RWPE1 (cell line): ENCODE measurements at regions not wholly inside any gene's neighbourhood (a gene's known extent, or its start where the extent isn't known, plus 50 kb on each side); places are given as distances from the start of the nearest gene placed in this dataset.
"Not testable (repeated sequence)": the region's sequence is repeated elsewhere in the genome, so short reads cannot be mapped to it uniquely, and the experiment has no call there.

Experiments
- CTCF ChIA-PET: fragments of 350-600 bp; sonication (Branson Sonifier 250); formaldehyde crosslinking; extraction: SDS; loops from one replicate; lab custom pipeline; 2021; lab: Yijun Ruan, JAX
- POLR2A ChIA-PET: fragments of 400-600 bp; formaldehyde crosslinking; extraction: SDS; loops from one replicate; lab custom pipeline; 2020; ENCODE audit warnings: antibody characterized with exemption; ENCODE audit not compliant: low non-redundant PET; lab: Yijun Ruan, JAX
- DNase-seq: peaks from one replicate; pipeline ENCODE4 v3.0.0; 2012; ENCODE audit warnings: low spot score
- H3K27ac ChIP-seq: fragments of 450-650 bp; 2 replicates; pipeline ENCODE4 v1.5.1; 2017
- TF ChIP-seq, protein P1 (sequence below): fragments of 450-650 bp; conservative IDR thresholded peaks from 2 replicates; pipeline ENCODE4 v1.5.1; 2017; ENCODE audit warnings: low read depth, mild to moderate bottlenecking

DNA sequence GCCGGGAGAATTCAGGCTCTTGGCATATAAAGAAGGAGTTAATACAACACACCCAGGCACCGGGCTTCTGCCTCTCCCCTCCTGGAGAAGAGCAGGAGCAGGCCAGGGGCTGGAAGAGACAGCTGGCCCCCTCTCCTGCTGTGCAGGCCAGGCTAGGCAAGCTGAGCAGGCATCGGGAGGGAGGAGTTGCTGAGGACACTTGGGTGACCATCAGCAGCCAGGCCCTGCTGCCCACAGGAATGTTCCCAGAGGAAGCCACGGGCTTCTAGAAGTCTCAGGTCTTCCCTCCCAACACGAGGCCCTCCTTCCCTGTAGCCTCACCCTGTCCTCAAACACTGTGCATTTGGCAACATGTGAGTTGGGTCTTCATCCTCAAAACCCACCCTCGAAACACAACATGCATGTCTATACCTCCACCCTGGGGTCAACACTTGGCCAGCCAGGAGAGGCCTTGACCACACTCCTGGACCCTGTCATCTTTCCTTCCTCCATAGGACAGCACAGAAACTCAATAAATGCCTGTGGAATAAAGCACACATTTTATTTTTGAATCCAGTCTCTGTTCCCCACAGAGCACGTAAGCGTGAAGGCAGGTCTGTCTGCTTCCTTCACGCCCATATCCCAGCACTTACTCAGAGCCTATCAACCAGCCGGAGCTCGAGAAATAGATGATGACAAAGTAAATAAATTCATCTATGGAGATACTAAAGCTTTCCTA is 433.8 kb upstream of the ID2 start:
- TF ChIP-seq, protein P1, sequence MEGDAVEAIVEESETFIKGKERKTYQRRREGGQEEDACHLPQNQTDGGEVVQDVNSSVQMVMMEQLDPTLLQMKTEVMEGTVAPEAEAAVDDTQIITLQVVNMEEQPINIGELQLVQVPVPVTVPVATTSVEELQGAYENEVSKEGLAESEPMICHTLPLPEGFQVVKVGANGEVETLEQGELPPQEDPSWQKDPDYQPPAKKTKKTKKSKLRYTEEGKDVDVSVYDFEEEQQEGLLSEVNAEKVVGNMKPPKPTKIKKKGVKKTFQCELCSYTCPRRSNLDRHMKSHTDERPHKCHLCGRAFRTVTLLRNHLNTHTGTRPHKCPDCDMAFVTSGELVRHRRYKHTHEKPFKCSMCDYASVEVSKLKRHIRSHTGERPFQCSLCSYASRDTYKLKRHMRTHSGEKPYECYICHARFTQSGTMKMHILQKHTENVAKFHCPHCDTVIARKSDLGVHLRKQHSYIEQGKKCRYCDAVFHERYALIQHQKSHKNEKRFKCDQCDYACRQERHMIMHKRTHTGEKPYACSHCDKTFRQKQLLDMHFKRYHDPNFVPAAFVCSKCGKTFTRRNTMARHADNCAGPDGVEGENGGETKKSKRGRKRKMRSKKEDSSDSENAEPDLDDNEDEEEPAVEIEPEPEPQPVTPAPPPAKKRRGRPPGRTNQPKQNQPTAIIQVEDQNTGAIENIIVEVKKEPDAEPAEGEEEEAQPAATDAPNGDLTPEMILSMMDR = no peak
- no peak overlapping the region for H3K27ac ChIP-seq
- ChIA-PET CTCF (interaction anchor here (0.6 kb wide), 2 partner anchors 15 to 1045 kb away, joined by 3 to 4 read pairs; no protein-coding TSS in a partner anchor), POLR2A (no interaction called here)
- DNase-seq = no peak

DNA sequence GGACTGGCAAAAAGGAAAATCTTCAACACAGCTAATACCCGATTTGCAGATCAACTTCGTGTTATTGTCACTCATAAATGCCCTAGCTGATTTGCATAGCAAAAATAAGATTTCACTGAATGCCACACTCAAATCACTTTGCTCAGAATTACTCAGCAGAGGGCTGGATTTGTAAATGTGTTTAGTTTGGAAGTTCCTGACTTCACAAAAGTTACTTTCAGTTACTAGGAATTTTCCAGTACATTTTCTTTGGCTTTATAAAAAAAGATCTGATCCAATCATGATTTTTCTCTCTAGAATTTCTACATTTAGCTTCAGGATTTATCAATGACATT is 433.3 kb upstream of the ID2 start:
- no peak overlapping the region for H3K27ac ChIP-seq
- no peak for DNase-seq
- CTCF ChIA-PET = interaction anchor here (0.6 kb wide), 2 partner anchors 14 to 1045 kb away, joined by 3 to 4 read pairs; no protein-coding TSS in a partner anchor
- POLR2A ChIA-PET = no interaction called here
- TF ChIP-seq, protein P1 = no peak

DNA sequence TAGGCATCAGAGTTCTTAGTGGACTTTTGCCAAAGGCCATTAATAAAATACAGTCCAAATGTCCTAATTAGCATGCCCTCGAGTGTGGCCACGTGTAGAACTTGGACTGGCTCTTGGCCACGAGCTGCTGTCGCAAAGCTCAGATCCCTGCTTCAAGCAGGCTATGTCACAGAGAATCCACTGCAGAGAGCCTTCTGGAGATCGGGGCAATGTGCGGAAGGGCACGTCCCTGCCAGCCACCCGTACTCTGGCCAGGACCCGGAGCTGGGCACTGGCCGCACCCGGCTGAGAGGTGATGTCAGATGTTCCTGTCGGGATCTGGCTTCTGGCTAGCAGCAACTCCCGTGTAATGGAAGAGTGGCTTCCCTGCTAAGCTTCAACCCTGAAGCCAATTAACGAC is 432.7 kb upstream of the ID2 start:
- no peak overlapping the region for H3K27ac ChIP-seq
- no peak for DNase-seq
- POLR2A ChIA-PET = no interaction called here
- CTCF ChIA-PET = interaction anchor here (0.5 kb wide), 1 partner anchor 12 kb away, joined by 3 read pairs; no protein-coding TSS in a partner anchor
- TF ChIP-seq, protein P1 = no peak

DNA sequence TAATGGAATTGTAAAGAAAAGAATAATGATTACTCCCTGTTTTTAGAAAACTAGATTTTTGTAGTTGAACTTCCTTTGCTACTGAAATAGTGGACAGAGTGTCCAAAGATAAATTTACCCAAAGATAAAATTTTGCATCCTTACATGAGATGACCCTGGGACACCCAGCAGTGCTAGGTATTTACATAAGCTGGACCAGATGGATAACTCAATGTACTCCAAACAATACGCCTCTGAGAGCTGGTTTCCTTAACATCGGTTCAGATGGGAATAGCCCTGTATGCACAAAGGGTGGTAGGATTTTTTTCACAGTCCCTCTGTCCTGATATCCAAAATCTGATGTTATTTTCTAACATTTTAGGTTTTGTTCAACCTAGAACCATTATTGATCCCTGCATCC is 432.1 kb upstream of the ID2 start:
- TF ChIP-seq, protein P1 = no peak
- POLR2A ChIA-PET = no interaction called here
- CTCF ChIA-PET = no interaction called here
- DNase-seq = no peak
- no peak overlapping the region for H3K27ac ChIP-seq

DNA sequence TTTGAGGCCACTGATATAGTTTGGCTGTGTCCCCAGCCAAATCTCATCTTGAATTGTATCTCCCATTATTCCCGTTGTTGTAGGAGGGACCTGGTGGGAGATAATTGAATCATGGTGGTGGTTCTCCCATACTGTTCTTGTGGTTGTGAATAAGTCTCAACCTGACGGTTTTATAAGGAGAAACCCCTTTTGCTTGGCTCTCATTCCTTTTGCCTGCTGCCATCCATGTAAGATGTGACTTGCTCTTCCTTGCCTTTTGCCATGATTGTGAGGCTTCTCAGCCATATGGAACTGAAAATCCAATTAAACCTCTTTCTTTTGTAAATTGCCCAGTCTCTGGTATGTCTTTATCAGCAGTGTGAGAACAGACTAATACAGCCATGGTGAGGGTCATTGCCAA is 431.6 kb upstream of the ID2 start:
- DNase-seq, POLR2A ChIA-PET, H3K27ac ChIP-seq, CTCF ChIA-PET: not testable (repeated sequence)

DNA sequence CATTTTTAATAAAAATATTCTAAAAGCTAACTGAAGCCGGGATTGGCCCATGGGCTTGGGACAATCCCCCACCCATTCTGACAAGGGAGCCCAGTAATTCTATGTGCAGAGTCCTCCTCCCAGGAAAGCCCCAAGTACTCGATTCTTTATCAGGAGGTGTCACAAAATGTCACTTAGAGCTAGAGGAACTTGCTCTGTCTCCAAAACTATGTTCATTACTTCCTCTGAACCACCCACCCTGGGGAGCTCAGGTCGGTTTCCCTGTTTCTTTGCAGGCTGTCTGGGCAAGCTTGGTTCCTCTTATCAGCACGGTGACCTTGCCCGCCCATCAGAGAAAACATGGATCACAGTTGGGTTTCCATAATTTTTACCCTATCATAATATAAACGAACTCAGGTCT is 430.6 kb upstream of the ID2 start:
- DNase-seq = no peak
- POLR2A ChIA-PET = no interaction called here
- TF ChIP-seq, protein P1 = no peak
- CTCF ChIA-PET = no interaction called here
- no peak overlapping the region for H3K27ac ChIP-seq

DNA sequence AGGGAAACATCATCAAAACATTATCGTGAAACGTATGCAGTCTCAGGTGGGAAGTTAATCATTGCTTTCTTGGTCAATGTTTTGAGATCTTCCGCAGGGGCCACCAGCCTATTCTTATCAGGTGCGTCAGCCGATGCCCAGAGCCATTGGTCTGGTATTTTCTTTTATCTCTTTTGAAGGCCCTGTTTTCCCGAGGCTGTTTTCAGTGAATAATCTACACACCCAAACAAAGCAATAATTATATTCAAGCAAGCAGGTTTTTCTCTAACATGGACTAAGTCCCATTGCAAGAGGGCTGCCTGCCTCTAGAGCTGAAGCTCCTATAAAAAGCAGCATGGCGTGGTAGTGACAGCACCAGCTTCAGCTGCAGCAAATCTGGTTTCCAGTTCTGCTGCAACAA is 430.0 kb upstream of the ID2 start:
- DNase-seq = no peak
- CTCF ChIA-PET = no interaction called here
- POLR2A ChIA-PET = no interaction called here
- TF ChIP-seq, protein P1 = no peak
- H3K27ac ChIP-seq = no peak overlapping the region
